GM12878 (cell line): ENCODE measurements at regions not wholly inside any gene's neighbourhood (a gene's known extent, or its start where the extent isn't known, plus 50 kb on each side); places are given as distances from the start of the nearest gene placed in this dataset.

Experiments used
- ATAC-seq: fragments of 200-7000 bp; cut with Tn5 transposase; 3 replicates; pipeline ENCODE4 v1.9.1; 2020; ENCODE audit warnings: mild to moderate bottlenecking, moderate library complexity
- BruUV-seq: library from RNA; stranded (reverse); fragments of 400-500 nt; replicated peaks from 2 replicates; lab custom pipeline; 2021; lab: Mats Ljungman, UMichigan
- CTCF ChIA-PET: fragments of 300-600 bp; sonication (Branson Sonifier 250); formaldehyde crosslinking; extraction: SDS; loops from one replicate; lab custom pipeline; 2021; ENCODE audit warnings: inconsistent platforms; lab: Yijun Ruan, JAX
- POLR2A ChIA-PET: fragments of 350-600 bp; formaldehyde crosslinking; extraction: SDS; loops from one replicate; lab custom pipeline; 2021; ENCODE audit warnings: inconsistent platforms; lab: Charles Lee
- RAD21 ChIA-PET: fragments of 300-600 bp; sonication (Branson Sonifier 250); formaldehyde crosslinking; loops from one replicate; lab custom pipeline; 2023; ENCODE audit warnings: antibody characterized with exemption; ENCODE audit not compliant: unreplicated experiment; lab: Charles Lee
- SMC1A ChIA-PET: fragments of 300-600 bp; sonication (Branson Sonifier 250); formaldehyde crosslinking; loops from one replicate; lab custom pipeline; 2023; ENCODE audit not compliant: unreplicated experiment, uncharacterized antibody; lab: Charles Lee
- DNase-seq: peaks from one replicate; pipeline ENCODE4 v3.0.0-alpha.2; 2011; ENCODE audit warnings: low read depth, low spot score
- FAIRE-seq: peaks from 3 replicates; lab custom pipeline; 2011; peaks lifted over from hg19 to GRCh38; lab: Jason Lieb, UNC
- H2AFZ ChIP-seq: 2 replicates; pipeline ENCODE4 v1.6.0; 2011; ENCODE audit warnings: low read depth, low read length, control low read depth; ENCODE audit not compliant: control insufficient read depth
- H3K27ac ChIP-seq: 2 replicates; pipeline ENCODE4 v1.5.1; 2011; ENCODE audit warnings: control low read depth; ENCODE audit not compliant: control insufficient read depth, insufficient read depth
- H3K27me3 ChIP-seq, 2 experiments: replicated peaks in 1 of 2; 2 replicates each; pipeline versions ENCODE4 v1.6.0 to v1.6.1; 2011; ENCODE audit warnings: low read length in 1 of 2; ENCODE audit not compliant: control insufficient read depth in 2 of 2, insufficient read depth in 2 of 2
- H3K36me3 ChIP-seq, 2 experiments: 2 replicates each; pipeline ENCODE4 v1.5.1; 2011; ENCODE audit warnings: low read length in 1 of 2; ENCODE audit not compliant: control insufficient read depth in 2 of 2, insufficient read depth in 2 of 2
- H3K4me1 ChIP-seq: 2 replicates; pipeline ENCODE4 v1.6.1; 2011; ENCODE audit warnings: mild to moderate bottlenecking, low read length, moderate library complexity, mixed read lengths; ENCODE audit not compliant: control insufficient read depth, insufficient read depth
- H3K4me2 ChIP-seq: 2 replicates; pipeline ENCODE4 v1.6.0; 2011; ENCODE audit warnings: control low read depth; ENCODE audit not compliant: control insufficient read depth, insufficient read depth
- H3K4me3 ChIP-seq: fragments of 200-600 bp; sonication (generic); 2 replicates; pipeline ENCODE4 v1.5.1; 2016
- H3K79me2 ChIP-seq: 2 replicates; pipeline ENCODE4 v1.6.0; 2011; ENCODE audit warnings: low read length; ENCODE audit not compliant: control insufficient read depth, insufficient read depth
- H3K9ac ChIP-seq: 2 replicates; pipeline ENCODE4 v1.8.0; 2011; ENCODE audit warnings: low read length, control low read depth, mixed read lengths; ENCODE audit not compliant: control insufficient read depth, insufficient read depth
- H3K9me3 ChIP-seq: replicated peaks from 3 replicates; pipeline ENCODE4 v1.5.1; 2011; ENCODE audit warnings: mild to moderate bottlenecking, low read length; ENCODE audit not compliant: control insufficient read depth, insufficient read depth
- H4K20me1 ChIP-seq: 2 replicates; pipeline ENCODE4 v1.6.0; 2011; ENCODE audit not compliant: control insufficient read depth, insufficient read depth
- ASH2L ChIP-seq: fragments of 300-600, 200-600 bp; sonication (generic); IDR thresholded peaks from 2 replicates; pipeline ENCODE4 v1.6.1; 2017; ENCODE audit warnings: low read depth, mild to moderate bottlenecking, borderline replicate concordance
- BCL3 ChIP-seq: IDR thresholded peaks from 2 replicates; pipeline ENCODE4 v1.6.1; 2011; ENCODE audit warnings: borderline replicate concordance, low read depth, mild to moderate bottlenecking, moderate library complexity, low read length; ENCODE audit not compliant: insufficient read depth, poor library complexity, severe bottlenecking
- CBFB ChIP-seq: IDR thresholded peaks from 2 replicates; pipeline ENCODE4 v1.6.1; 2016; ENCODE audit warnings: antibody characterized with exemption, low read depth
- ELK1 ChIP-seq: IDR thresholded peaks from 2 replicates; pipeline ENCODE4 v1.6.1; 2012; ENCODE audit warnings: low read depth, low read length, improper control_type of control experiment
- FOS ChIP-seq: IDR thresholded peaks from 3 replicates; pipeline ENCODE4 v1.6.1; 2011; ENCODE audit warnings: borderline replicate concordance; ENCODE audit not compliant: insufficient read length; ENCODE audit errors: extremely low read depth
- HCFC1 ChIP-seq: fragments of 150-350 bp; IDR thresholded peaks from 2 replicates; pipeline ENCODE4 v1.6.1; 2014; ENCODE audit warnings: low read length
- HDGF ChIP-seq: fragments of 450-650 bp; IDR thresholded peaks from 2 replicates; pipeline ENCODE4 v1.6.1; 2016; ENCODE audit warnings: antibody characterized with exemption
- IRF3 ChIP-seq: fragments of 450-650 bp; IDR thresholded peaks from 2 replicates; pipeline ENCODE4 v1.6.1; 2014; ENCODE audit warnings: mild to moderate bottlenecking
- KLF5 ChIP-seq: fragments of 450-650 bp; IDR thresholded peaks from 2 replicates; pipeline ENCODE4 v1.6.1; 2014; ENCODE audit warnings: mild to moderate bottlenecking; ENCODE audit not compliant: partially characterized antibody
- LARP7 ChIP-seq: fragments of 450-650 bp; IDR thresholded peaks from 2 replicates; pipeline ENCODE4 v1.6.1; 2017; ENCODE audit warnings: mild to moderate bottlenecking
- NFYA ChIP-seq: IDR thresholded peaks from 2 replicates; pipeline ENCODE4 v1.6.1; 2011; ENCODE audit warnings: low read depth, mild to moderate bottlenecking, low read length, improper control_type of control experiment, borderline replicate concordance
- POU2F2 ChIP-seq: IDR thresholded peaks from 3 replicates; pipeline ENCODE4 v1.6.1; 2011; ENCODE audit warnings: low read depth, mild to moderate bottlenecking, low read length, borderline replicate concordance
- RB1 ChIP-seq: fragments of 450-650 bp; formaldehyde crosslinking; IDR thresholded peaks from 2 replicates; pipeline ENCODE4 v1.6.1; 2017; ENCODE audit warnings: mild to moderate bottlenecking, borderline replicate concordance
- SIN3A ChIP-seq: IDR thresholded peaks from 2 replicates; pipeline ENCODE4 v1.6.1; 2012; ENCODE audit warnings: low read depth, low read length, improper control_type of control experiment
- SMARCA5 ChIP-seq: fragments of 450-650 bp; IDR thresholded peaks from 2 replicates; pipeline ENCODE4 v1.6.1; 2017; ENCODE audit warnings: mild to moderate bottlenecking
- ZNF217 ChIP-seq: fragments of 450-650 bp; IDR thresholded peaks from 2 replicates; pipeline ENCODE4 v1.6.1; 2017; ENCODE audit warnings: antibody characterized with exemption, mild to moderate bottlenecking
- in situ Hi-C: fragments of 300-500 bp; cut with MboI; formaldehyde crosslinking; loops from 9 replicates; pipeline ENCODE4 v1.14.3; 2018; ENCODE audit warnings: mixed read lengths
- intact Hi-C: fragments of 100-400 bp; cut with micrococcal nuclease; formaldehyde crosslinking; loops from one replicate; pipeline ENCODE4 v1.14.2; 2022; ENCODE audit not compliant: unreplicated experiment

- intact Hi-C loops (no loop called here), in situ Hi-C loops (no loop called here)
- no peaks in the 10 kb centered on the region for H4K20me1 ChIP-seq
- H3K36me3 ChIP-seq = no peaks in the 10 kb centered on the region
- no peaks in the 10 kb centered on the region for H3K79me2 ChIP-seq
- H3K4me2 ChIP-seq = no peak overlapping the region
- no peak overlapping the region for H3K4me3 ChIP-seq
- no peak overlapping the region for H3K9ac ChIP-seq
- no peaks in the 10 kb centered on the region; a peak in 1 of 4 replicates for H3K27me3 ChIP-seq
- no TSS peak for BruUV-seq
- DNase-seq (no peak), ATAC-seq (no peak), FAIRE-seq (no peak)
- TF ChIP-seq FOS (no peak), NFYA (no peak), LARP7 (no peak), CBFB (no peak), ELK1 (no peak), SMARCA5 (no peak), KLF5 (no peak), HDGF (no peak), ASH2L (no peak), RB1 (no peak), POU2F2 (no peak), HCFC1 (no peak), IRF3 (no peak), ZNF217 (no peak), BCL3 (no peak), SIN3A (no peak)
- ChIA-PET RAD21 (no interaction called here), SMC1A (interaction anchor here (0.7 to 1.4 kb wide), 2 partner anchors 23 to 876 kb away, joined by 3 read pairs; no protein-coding TSS in a partner anchor), POLR2A (interaction anchor here (0.5 kb wide), 1 partner anchor 60 kb away, joined by 4 read pairs; no protein-coding TSS in a partner anchor), CTCF (interaction anchor here (0.6 kb wide), 1 partner anchor 647 kb away, joined by 3 read pairs; no protein-coding TSS in a partner anchor)
- no peaks in the 10 kb centered on the region for H3K4me1 ChIP-seq
- H2AFZ ChIP-seq = no peak overlapping the region
- no peaks in the 10 kb centered on the region for H3K9me3 ChIP-seq
- H3K27ac ChIP-seq = no peak overlapping the region
Observed at GRCh38 chr3:5321666-5322340, 134.3 kb downstream of the EDEM1 start.
